ENCODE measurements at regions not wholly inside any gene's neighbourhood (a gene's known extent, or its start where the extent isn't known, plus 50 kb on each side); places are given as distances from the start of the nearest gene placed in this dataset.

GRCh38 chr5:171617266-171617665, 168.4 kb upstream of the SMIM23 start:
- no peak for TF ChIP-seq RELA (CRISPR knock-in tag; IDR thresholded peaks at IDR 0.05)
- TF ChIP-seq CTCF (CRISPR knock-in tag; IDR thresholded peaks at IDR 0.05), result no peak
- TF ChIP-seq, protein P1, sequence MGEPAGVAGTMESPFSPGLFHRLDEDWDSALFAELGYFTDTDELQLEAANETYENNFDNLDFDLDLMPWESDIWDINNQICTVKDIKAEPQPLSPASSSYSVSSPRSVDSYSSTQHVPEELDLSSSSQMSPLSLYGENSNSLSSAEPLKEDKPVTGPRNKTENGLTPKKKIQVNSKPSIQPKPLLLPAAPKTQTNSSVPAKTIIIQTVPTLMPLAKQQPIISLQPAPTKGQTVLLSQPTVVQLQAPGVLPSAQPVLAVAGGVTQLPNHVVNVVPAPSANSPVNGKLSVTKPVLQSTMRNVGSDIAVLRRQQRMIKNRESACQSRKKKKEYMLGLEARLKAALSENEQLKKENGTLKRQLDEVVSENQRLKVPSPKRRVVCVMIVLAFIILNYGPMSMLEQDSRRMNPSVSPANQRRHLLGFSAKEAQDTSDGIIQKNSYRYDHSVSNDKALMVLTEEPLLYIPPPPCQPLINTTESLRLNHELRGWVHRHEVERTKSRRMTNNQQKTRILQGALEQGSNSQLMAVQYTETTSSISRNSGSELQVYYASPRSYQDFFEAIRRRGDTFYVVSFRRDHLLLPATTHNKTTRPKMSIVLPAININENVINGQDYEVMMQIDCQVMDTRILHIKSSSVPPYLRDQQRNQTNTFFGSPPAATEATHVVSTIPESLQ (CRISPR knock-in tag; conservative IDR thresholded peaks at IDR 0.05), result no peak
- TF ChIP-seq, protein P2, sequence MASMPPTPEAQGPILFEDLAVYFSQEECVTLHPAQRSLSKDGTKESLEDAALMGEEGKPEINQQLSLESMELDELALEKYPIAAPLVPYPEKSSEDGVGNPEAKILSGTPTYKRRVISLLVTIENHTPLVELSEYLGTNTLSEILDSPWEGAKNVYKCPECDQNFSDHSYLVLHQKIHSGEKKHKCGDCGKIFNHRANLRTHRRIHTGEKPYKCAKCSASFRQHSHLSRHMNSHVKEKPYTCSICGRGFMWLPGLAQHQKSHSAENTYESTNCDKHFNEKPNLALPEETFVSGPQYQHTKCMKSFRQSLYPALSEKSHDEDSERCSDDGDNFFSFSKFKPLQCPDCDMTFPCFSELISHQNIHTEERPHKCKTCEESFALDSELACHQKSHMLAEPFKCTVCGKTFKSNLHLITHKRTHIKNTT (CRISPR knock-in tag; IDR thresholded peaks at IDR 0.05), result no peak
- TF ChIP-seq MXD1 (CRISPR knock-in tag; IDR thresholded peaks at IDR 0.05), result no peak
- TF ChIP-seq MLLT10 (CRISPR knock-in tag; IDR thresholded peaks at IDR 0.05), result no peak
- TF ChIP-seq ZNF549 (CRISPR knock-in tag; IDR thresholded peaks at IDR 0.05), result no peak

Data from HepG2 (cell line).